ENCODE measurements at regions not wholly inside any gene's neighbourhood (a gene's known extent, or its start where the extent isn't known, plus 50 kb on each side); places are given as distances from the start of the nearest gene placed in this dataset.

DNA sequence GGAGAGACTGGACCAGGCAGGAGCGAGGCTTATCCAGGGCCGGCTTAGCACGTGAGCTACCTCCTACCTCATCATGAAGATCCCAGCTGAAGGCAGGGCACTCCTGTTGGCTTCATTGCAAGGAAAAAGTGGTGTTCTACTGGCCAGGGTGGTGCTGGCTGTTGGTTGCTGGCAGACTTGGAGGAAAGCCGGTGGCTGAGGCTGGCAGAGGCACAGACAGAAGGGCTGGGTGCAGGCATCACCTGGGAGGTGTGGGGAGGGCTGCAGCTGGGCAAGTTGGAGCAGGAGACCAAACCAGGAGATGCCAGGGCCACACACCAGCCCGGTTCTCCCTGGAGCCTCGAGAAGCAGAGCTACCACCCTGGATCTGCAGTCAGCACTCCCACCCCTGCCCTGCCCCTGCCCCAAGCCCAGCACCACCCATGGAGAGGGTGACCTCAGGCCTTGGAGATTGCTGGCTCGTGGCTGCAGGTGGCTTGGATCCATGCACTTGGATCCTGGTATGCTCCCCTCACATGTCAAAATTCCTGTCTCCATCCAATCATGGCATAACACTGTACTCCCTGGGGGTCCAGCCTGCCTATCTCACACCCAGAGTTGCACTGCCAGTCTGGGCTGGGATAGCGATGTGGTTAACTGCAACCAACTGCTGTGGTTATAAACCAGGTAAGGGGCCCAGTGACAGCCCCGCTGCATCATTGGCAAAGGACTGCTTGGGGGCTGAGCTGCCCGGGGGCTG lies 49.7 kb downstream of the GLI2 start:
- no peak for DNase-seq (ENCODE audit: low read depth in 2 of 2)

DNA sequence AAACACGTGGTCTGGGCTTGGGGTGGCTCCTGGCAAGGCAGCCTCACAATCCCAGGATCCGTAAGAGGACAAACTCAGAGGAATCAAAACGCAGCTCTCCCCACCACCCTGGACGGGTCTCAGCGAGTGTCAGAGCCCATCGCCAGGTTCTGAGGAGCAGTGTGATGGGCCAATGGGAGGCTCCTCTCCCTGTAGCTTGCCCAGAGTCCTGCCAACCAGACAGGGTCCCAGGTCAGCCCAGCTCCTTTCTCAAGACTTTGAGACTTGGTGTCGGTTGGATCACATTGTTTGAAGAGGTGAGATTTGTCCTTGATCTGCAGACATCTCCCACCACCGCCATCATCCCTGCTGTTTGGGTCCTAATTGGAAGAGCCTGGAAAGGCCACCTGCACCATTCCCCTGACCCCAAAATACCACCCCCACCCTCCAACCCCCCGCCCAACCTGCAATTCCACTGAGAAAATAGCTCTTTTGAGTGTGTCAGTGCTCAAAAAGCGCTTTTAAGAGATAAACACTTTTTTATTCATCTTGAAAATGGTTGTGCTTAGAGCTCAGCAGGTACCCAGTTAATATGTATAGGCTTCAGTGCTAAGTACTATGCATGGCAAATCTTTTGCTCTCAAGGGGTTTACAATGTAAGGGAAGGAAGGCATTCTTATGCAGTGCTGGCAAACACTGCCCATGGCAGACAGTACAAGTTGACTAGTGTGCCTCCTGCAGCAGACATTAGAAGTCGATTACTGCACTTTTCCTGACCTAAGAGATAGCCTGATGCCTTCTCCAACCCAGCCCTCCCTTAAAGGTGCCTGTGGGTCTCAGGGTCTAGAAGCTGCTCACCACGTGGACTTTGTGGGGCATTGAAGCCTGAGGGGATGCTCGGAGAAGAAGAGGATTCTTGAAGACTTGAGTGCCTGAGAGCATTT lies 50.6 kb downstream of the GLI2 start:
- no peak for DNase-seq (ENCODE audit: low read depth in 2 of 2)

DNA sequence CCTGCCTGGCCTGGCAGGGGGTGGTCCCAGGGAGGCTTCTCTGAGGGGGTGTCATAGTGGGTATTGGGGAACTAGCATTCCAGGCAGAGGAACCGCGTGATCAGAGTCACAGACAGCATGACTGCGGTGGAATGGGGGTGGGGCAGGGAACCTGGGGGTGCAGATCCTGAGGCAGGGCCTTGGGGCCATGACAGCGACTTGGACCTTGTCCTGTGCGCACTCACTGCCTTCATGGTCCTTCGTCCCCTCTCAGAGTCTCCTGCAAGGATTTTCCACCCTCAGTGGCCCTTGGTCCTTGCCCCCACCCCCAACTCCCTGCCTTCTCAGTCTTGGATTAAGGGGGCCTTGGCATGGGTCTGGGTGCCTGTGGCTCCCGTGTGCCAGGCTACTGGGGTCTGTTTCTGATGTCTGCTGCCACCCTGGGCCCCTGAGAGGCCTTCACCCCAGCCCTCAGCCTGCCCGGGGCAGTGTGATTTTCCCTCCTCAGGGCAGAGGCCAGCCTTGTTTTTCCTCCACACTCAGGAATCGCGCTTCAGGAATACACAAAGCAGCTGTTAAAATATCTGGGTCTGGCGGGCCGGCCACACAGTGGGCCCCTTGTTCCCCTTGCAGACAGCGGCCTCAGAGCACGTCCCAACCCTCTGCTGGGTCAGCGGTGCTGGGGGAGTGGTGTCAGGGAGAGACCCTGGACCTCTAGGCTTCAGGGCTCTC lies 51.6 kb downstream of the GLI2 start:
- DNase-seq (ENCODE audit: low read depth in 2 of 2), result no peak

DNA sequence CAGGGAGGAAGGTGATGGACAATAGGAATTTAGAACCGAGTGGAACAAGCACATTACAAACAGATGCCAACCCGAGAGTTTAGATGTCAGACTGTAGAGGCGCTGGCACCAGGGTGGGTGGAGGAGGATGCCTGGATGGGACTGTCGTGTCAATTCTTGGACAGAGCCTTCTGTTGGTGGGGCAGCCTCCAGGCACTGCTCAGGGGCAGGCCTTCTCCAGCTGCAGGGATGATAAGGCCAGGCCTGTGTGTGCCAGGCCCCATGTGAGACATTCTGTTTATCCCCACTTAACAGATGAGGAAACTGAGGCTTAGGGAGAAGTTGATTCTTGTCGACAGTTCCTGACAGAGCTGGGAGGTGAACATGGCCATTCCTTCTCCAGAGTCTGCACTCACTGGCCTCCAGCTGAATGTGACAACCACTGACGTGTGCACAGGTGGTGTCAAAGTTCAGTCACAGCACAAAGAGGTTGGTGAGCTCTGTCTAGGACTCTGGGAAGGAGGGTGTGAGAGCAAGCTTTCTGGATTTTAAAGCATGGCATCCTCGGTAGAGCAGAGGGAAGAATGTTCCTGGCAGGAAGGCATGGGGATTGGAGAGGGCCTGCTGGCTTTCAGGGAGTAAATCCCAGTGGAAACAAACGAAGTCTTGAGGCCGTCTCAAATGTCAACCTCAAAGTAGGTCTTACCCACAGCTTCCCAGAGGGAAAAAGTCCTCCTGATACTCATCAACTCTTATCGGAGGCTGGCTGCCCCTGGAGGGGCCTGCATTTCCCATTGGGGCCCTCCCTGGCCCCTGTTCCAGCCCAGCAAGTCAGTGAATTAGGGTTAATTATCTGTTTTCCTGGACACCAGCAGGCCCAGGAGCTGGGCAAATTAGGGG lies 52.4 kb downstream of the GLI2 start:
- no peak for DNase-seq (ENCODE audit: low read depth in 2 of 2)

DNA sequence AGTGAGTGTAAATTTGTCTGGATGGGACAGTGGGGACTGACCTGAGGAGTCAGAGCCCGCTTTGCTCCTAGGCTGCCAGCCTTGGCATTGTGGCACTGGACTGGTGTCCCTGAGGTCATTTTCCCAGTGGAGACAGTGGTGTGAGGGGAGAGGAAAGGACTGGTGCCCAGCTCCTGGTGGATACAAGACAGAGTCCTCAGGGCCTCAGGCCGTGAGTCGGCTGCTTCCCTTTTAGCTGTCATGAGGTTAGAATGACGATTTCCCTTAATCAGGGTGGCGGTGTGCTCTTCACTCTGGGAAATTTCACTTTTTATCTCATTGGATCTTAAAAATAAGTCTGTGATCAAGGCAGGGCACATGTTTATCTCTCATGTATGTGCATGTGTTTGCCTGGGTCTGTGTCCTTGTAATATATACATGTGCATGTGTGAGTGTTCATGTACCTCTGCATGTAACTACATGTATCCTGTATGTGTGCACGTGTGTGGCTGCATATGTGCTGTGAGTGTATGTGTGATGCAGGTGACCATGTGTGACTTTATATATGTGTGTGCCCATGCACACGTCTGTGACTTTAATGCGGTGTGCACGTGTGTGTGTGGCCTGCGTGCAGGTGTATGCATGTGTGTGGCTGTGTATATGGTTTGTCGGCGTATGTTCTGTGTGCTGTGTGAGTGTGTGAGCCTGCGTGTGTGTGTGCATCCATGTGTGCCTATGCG lies 55.7 kb downstream of the GLI2 start:
- DNase-seq (ENCODE audit: low read depth in 2 of 2), result no peak

DNA sequence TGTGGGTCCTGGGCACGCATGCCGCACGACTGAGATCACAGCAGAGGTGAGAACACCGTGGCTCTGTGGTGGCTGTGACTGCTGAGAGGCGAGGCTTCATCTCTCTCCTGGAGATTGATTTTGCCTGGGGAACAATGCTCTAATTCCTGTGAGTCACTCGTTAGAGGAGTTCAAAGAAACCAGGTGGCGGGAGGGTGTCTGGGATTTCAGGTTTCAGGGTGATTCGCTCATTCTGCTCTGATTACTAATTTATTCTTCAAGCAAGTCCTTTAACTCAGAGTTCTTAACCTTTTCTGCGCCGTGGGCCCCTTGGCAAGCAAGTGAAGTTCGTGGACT lies 56.3 kb downstream of the GLI2 start:
- DNase-seq (ENCODE audit: low read depth in 2 of 2), result no peak

DNA sequence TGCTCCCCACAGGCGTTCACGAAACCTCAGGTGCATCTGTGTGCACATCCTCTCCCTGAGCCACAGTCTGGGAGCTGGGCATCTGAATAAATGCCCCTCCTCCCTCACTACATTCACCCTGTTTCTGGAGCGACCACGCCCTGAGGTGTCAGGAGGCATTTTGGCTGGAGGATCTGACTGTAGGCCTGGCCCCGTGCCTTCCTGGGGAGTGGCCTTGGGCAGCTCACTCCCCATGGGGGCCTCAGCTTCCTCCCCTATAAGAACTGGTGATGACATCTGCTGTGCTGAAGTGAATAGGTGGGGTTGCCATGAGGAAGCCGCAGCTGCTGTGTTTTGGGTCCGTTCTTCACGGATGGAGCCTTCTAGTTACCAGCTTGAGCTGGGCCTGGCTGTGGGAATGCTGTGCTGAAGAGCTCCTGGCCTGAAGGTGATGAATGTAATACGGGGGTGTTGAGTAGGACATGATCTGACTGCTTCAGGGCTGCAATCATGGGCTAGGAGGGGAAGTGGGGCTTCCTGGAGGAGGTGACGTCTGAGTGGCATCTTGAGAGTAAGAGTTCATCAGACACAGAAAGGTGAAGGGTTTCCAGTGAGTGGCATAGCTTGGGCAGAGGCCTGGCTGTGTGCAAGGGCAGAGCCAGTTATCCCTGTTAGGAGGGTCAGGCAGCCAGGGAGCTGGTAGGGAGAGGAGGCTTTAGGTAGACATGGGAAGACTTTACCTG lies 58.2 kb downstream of the GLI2 start:
- DNase-seq (ENCODE audit: low read depth in 2 of 2), result no peak

DNA sequence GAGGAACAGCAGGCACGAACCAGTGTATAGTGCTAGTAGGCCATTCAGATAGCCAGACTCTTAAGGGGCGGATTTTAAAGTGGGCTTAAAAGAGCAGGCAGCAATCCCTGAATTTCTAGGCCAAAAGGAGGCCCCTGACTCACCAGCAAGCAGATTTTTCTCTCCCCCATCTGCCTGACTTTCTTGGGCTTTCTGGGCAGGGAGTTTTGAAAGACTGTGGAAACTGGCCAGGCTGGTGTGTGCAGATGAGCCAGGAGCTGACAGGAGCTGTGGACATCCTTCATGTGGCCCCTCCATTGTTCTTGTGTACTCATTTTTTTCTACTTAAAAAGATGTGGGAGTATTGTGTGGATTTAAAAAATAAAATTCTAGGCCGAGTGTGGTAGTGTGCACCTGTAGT lies 59.0 kb downstream of the GLI2 start:
- no peak for DNase-seq (ENCODE audit: low read depth in 2 of 2)

DNA sequence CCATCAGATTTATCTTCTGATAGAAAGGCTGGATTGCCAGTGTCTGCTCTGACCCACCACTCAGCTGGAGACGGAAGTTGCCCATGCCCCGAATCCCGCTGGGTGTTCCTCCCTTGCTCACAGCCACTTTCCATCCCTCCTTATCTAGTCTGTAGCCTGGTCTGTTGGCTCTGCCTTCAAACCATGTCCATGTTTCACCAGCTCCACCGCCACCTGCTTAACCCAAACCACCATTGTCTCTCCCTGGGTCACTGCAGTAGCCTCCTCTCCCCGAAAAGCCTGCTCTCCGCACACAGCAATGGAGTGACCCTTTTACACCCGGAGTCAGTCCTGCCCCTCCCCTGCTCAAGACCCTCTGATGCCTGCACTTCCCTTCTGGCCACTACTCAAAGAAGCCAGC lies 60.4 kb downstream of the GLI2 start:
- no peak for DNase-seq (ENCODE audit: low read depth in 2 of 2)

DNA sequence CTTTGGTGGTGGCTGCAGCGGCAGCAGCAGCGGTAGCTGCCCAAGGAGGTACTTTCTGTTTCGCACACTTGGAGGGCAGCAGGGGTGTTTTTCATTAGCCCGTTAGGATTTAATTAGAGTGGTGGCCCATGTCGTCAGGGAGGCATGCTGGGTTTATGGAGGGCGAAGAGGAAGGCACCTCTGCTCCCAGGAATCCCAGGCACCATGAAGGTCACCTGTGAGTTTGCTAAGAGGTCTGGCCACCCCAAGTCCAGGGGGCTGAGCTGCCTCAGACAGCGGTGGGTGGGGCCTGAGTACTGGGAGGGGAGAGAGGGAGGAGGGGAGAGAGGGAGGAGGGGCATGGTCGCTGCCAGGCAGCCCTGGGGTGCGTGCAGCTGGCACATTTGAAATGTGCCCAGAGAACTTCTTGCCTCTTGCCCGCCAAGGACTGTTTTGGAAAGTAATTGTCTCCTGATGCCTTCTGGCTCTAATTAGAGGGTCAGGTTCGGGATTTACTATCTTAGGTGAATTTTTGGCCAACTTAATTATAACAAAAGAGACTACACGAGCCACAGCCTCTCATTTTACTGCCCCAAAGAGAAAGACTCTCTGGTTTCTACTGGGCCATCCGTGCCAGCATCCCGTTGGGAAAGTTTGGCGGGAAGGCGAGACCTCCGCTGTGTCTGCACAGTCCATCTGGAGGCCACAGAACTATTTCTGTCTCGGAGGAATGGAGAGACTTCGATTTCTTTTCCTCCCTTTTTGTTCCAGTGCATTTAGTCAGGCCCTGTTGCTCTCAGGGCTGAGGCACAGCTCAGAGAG lies 62.0 kb downstream of the GLI2 start:
- DNase-seq (ENCODE audit: low read depth in 2 of 2), result no peak

DNA sequence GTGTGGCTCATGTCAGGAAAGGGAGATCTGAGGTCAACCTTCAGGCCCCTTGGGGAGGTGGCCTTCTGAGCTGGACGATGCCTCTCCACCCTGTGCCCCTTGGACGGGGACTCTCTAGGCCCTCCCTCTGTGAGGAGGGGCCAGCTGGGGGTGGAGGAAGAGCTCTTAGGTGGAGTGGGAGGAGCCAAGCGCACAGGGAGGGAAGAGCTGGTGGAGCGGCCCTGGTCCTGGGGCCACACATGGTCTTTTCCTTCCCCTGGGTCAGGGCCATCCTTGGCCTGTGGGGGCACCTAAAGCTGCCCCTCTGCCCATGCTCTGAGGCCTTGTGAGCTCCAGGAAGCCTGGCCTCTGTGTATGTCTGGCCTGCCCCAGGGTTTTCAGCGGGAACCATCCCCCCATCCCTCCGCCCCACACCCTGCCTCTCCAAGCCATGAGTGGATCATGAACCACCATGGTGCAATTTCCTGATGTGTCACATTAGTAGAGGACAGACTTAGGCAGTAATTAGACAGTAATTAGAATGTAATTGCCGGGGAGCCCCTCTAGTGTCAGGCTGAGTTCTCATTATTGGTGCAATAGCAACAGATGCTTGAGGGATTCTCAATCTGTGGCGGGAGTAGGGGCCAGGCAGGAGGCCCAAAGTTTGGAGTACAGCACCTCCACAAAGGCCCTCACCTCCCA lies 63.0 kb downstream of the GLI2 start:
- no peak for DNase-seq (ENCODE audit: low read depth in 2 of 2)

DNA sequence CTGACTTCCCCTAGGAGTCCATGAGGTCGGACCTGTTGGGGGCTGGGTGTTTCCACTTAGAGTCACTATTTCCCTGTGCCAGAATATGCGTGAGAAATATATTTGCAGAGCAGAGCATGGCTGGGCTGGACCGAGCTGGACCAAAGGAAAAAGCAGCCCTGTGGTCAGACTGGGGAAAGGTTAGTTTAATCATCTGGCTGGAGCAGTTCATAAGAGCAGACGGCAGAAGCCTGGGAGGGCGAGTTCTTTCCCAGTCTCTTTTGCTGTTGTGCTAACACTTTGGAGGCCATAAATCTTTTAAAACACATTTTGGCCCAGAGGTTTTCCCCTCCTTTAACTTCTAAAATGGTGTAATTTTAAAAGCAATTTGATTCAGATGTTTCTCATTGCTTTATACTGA lies 66.5 kb downstream of the GLI2 start:
- no peak for DNase-seq (ENCODE audit: low read depth in 2 of 2)

DNA sequence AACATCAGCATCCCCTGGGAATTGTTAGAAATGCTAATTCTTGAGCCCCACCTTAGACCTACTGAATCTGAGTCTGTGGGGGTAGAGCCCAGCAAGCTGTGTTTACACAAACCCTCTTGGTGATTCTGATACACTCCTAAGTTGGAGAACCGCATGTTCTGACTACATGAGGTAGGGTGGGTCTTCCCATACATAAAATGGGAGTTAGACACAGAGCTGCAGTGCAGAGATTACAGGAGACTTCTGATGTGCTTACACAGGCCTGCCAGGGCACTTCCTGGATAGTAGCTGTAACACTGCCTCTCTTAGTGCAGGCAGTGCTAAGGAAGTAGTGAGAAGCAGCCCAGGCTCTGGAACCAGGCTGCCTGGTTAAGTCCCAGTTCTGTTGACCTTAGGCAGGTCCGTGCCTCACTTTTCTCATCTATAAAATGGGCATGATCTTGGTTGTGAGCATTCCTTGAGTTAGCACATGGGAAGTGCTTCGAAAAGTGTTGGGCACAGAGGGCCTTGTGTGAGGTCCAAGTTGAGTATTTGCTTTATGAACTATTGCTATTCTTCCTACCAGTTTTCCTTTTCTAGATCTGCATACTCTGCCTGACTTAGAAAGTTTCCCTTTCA lies 67.3 kb downstream of the GLI2 start:
- DNase-seq (ENCODE audit: low read depth in 2 of 2), result no peak

DNA sequence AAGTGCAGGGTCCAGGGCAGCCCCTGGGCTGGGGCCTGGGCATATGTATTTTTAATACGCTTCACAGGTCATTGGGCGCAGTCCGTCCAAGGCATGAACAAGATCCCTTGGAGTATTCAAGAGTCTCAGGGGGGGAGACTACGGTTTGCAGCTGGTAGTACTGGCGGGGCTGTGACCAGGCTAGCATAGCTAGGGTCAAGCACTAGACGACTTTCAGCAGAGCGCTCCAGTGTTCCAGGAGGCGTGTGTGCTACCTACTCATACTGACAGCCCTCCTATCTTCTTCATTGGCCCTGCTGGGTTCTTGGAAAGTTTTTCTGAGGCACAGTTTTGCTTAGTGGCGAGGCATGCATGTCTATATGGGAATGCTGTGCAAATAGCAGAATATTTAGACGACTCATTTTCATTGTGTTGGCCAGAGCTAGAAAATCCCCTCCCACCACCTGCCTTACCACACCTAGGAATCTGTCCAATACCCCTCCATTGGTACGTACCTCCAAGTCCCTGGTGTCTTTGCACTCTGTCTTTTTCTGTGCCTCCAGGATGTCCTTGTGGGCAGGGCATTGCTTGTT lies 68.2 kb downstream of the GLI2 start:
- DNase-seq (ENCODE audit: low read depth in 2 of 2), result no peak

DNA sequence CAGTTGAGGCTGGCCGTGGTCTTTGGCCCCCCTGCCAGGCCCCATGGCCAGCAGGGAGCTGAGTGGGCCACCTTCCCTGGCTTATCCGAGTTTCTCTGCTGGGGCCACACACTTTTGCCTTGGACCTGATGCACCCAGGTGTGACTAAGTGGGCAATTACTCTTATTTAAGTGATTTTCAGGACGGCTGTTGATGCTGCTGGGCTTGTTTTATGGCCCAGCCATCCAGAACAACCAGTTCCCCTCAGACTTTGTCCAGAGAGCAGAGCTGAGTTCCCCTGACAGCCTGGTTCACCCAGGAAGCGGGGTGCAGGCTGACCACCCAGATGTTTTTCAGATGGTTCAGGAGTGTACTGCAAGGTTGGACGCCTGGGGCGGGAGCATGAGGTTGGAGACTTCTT lies 68.8 kb downstream of the GLI2 start:
- DNase-seq (ENCODE audit: low read depth in 2 of 2), result no peak

DNA sequence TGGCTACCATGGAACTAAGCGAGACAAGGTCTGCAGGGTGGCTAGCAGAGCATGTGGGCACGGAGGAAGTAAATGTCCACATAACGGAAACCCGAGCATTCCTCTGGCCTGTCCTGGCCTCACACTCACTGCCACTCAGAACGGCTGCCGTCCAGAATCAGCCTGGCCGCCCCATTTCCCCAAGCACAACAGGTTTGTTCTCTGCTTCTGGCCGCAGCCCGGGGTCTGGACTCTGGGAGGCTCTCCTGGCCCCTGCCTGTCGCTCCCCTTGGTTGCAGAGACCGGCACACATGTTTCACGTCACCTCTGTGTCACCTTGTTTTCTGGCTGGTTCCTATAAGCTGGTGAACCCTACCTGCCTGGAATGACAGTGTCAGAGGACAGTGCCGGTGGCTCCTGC lies 69.3 kb downstream of the GLI2 start:
- DNase-seq (ENCODE audit: low read depth in 2 of 2), result no peak

DNA sequence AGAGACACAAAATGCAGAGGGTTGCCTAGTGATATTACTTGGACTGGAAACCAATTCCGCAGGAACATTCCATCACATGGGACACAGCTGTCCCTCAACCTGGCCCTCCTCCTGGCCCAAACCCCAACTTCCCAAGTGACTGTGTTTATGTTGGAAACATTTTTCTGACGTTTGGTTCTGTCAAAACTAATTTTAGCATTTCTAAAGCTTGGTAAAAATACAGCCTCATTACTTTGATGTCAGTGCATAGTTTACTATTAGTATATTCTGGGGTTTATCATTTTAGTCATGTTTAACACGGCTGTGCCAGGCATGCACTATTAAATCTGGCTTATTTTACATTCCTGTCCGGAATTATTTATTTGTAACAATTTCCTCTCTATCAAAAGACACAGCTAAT lies 69.9 kb downstream of the GLI2 start:
- no peak for DNase-seq (ENCODE audit: low read depth in 2 of 2)

DNA sequence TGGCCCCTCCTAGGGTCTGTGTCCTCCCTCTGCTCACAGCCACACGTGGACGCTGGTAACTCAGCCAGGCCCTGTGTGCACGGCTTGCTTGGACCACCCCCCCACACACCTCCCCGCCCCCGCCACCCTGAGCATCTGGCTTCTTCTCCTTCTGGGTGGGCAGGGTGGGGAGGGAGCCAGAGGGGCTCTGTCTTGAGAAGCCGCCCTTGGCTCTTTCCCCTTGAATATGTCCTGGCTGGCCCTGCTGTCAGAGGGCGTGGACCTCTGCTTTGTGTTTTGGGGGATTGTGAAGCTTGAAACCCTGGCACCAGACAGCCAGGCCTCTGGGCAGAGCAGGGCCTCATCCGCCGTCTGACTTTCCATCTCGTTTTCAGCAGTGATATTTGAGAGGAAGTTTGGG lies 72.1 kb downstream of the GLI2 start:
- DNase-seq (ENCODE audit: low read depth in 2 of 2), result no peak
